ENCODE measurements at regions not wholly inside any gene's neighbourhood (a gene's known extent, or its start where the extent isn't known, plus 50 kb on each side); places are given as distances from the start of the nearest gene placed in this dataset.

- Histone ChIP-seq H3K4me3 (no peak overlapping the region), H3K27ac (peak overlapping the region in 2 of 8 donors; percentile 47 to 48), H3K36me3 (no peaks in the 10 kb centered on the region), H3K4me1 (peaks cover 0 to 33% (median 10%) of the 10 kb centered on the region in 6 donors), H3K9me3 (no peaks in the 10 kb centered on the region), H3K27me3 (replicated peaks in 1 of 7) (no peaks in the 10 kb centered on the region)
- WGBS, 5 donors: 37 to 71% (median 58%) methylated on average over 5 of the region's 5 CpGs
- TF ChIP-seq CTCF (IDR thresholded peaks at IDR 0.05 in 8 of 11, conservative IDR thresholded peaks at IDR 0.05 in 3 of 11) (no peak), POLR2AphosphoS5 (IDR thresholded peaks at IDR 0.05) (no peak), POLR2A (IDR thresholded peaks at IDR 0.05) (no peak)
- no peak for DNase-seq
- intact Hi-C loops (cut with DNase I; ENCODE audit: low total_unique reads): no loop called here
Observed at GRCh38 chr3:153293265-153293664, 131.2 kb downstream of the RAP2B start.

GRCh38 chr3:153295901-153296300 is 133.9 kb downstream of the RAP2B start:
- Histone ChIP-seq H3K9me3 (no peaks in the 10 kb centered on the region), H3K4me1 (peaks cover 0 to 17% (median 3%) of the 10 kb centered on the region in 6 donors), H3K4me3 (no peak overlapping the region), H3K27me3 (replicated peaks in 1 of 7) (no peaks in the 10 kb centered on the region), H3K36me3 (no peaks in the 10 kb centered on the region), H3K27ac (no peak overlapping the region)
- intact Hi-C loops (cut with DNase I; ENCODE audit: low total_unique reads): no loop called here
- TF ChIP-seq POLR2A (IDR thresholded peaks at IDR 0.05): no peak
- TF ChIP-seq CTCF (IDR thresholded peaks at IDR 0.05 in 8 of 11, conservative IDR thresholded peaks at IDR 0.05 in 3 of 11): no peak
- no peak for TF ChIP-seq POLR2AphosphoS5 (IDR thresholded peaks at IDR 0.05)
- DNase-seq: no peak

- no peak for DNase-seq
- TF ChIP-seq POLR2AphosphoS5 (IDR thresholded peaks at IDR 0.05) (no peak), CTCF (IDR thresholded peaks at IDR 0.05 in 8 of 11, conservative IDR thresholded peaks at IDR 0.05 in 3 of 11) (no peak), POLR2A (IDR thresholded peaks at IDR 0.05) (no peak)
- intact Hi-C loops (cut with DNase I; ENCODE audit: low total_unique reads): no loop called here
- Histone ChIP-seq H3K9me3 (no peaks in the 10 kb centered on the region), H3K36me3 (no peaks in the 10 kb centered on the region), H3K27ac (no peak overlapping the region), H3K27me3 (replicated peaks in 1 of 7) (no peaks in the 10 kb centered on the region), H3K4me3 (no peak overlapping the region), H3K4me1 (no peaks in the 10 kb centered on the region)
- 74 to 81% (median 80%) methylated on average over 2 of the region's 2 CpGs for WGBS, 5 donors
Observed at GRCh38 chr3:153305189-153305588, 143.2 kb downstream of the RAP2B start.

- intact Hi-C loops (cut with DNase I; ENCODE audit: low total_unique reads): no loop called here
- H3K9me3 ChIP-seq: peaks cover 0 to 7% (median 0%) of the 10 kb centered on the region in 8 donors
- H3K4me1 ChIP-seq: no peaks in the 10 kb centered on the region
- DNase-seq: no peak
- no peaks in the 10 kb centered on the region for H3K36me3 ChIP-seq
- WGBS, 5 donors: 33 to 84% (median 71%) methylated on average over 1 of the region's 1 CpG
- no peak overlapping the region for H3K27ac ChIP-seq
- H3K4me3 ChIP-seq: no peak overlapping the region
- H3K27me3 ChIP-seq (replicated peaks in 1 of 7): no peaks in the 10 kb centered on the region
- TF ChIP-seq POLR2AphosphoS5 (IDR thresholded peaks at IDR 0.05): no peak
- no peak for TF ChIP-seq POLR2A (IDR thresholded peaks at IDR 0.05)
- no peak for TF ChIP-seq CTCF (IDR thresholded peaks at IDR 0.05 in 8 of 11, conservative IDR thresholded peaks at IDR 0.05 in 3 of 11)
Observed at GRCh38 chr3:153311541-153311940, 149.5 kb downstream of the RAP2B start.

Data from spleen (tissue), 11 donors.